ENCODE measurements at regions not wholly inside any gene's neighbourhood (a gene's known extent, or its start where the extent isn't known, plus 50 kb on each side); places are given as distances from the start of the nearest gene placed in this dataset.

DNA sequence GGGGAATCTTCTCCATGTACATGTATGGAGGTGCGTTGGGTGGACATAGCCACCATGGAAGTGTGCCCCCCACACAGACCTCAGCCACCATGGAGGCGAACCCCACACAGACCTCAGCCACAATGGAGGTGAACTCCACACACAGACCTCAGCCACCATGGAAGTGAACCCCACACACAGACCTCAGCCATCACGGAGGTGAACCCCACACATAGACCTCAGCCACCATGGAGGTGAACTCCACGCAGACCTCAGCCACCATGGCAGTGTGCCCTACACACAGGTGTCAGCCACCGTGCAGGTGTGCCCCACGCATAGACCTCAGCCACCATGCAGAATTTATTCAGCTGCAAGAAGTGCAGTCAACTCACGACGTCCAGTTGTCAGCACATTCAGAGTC, 339.7 kb downstream of the ACTR3B start:
- TF ChIP-seq CTCF (conservative IDR thresholded peaks at IDR 0.05; ENCODE audit: low read length): no peak
- TF ChIP-seq EZH2phosphoT487 (IDR thresholded peaks at IDR 0.05; ENCODE audit: borderline replicate concordance, low read depth, low read length): no peak
